Testis (tissue), 2 donors: ENCODE measurements at regions not wholly inside any gene's neighbourhood (a gene's known extent, or its start where the extent isn't known, plus 50 kb on each side); places are given as distances from the start of the nearest gene placed in this dataset.

Experiments used
- CTCF ChIP-seq, 3 experiments: fragments of 450-650 bp in 2 of 3; fragments of 200-600 bp in 1 of 3; sonication (generic) in 1 of 3; IDR thresholded peaks; one replicate each; pipeline ENCODE4 v1.5.1; 2016 to 2019; ENCODE audit warnings: antibody characterized with exemption in 3 of 3, mild to moderate bottlenecking in 2 of 3, moderate library complexity in 1 of 3
- POLR2A ChIP-seq: fragments of 450-650 bp; IDR thresholded peaks from one replicate; pipeline ENCODE4 v1.6.1; 2017; ENCODE audit warnings: antibody characterized with exemption, mild to moderate bottlenecking, moderate library complexity

GRCh38 chr4:11069083-11069482 lies 359.6 kb downstream of the HS3ST1 start:
- no peak for TF ChIP-seq CTCF (IDR thresholded peaks at IDR 0.05)
- no peak for TF ChIP-seq POLR2A
